GM19239 (cell line): ENCODE measurements at regions not wholly inside any gene's neighbourhood (a gene's known extent, or its start where the extent isn't known, plus 50 kb on each side); places are given as distances from the start of the nearest gene placed in this dataset.
"Not testable (repeated sequence)": the region's sequence is repeated elsewhere in the genome, so short reads cannot be mapped to it uniquely, and the experiment has no call there.

Source experiments
- DNase-seq: peaks from one replicate; pipeline ENCODE4 v3.0.0; 2011; ENCODE audit warnings: low spot score; ENCODE audit not compliant: insufficient read length
- FAIRE-seq: peaks from 2 replicates; lab custom pipeline; 2011; peaks lifted over from hg19 to GRCh38; lab: Jason Lieb, UNC

DNA sequence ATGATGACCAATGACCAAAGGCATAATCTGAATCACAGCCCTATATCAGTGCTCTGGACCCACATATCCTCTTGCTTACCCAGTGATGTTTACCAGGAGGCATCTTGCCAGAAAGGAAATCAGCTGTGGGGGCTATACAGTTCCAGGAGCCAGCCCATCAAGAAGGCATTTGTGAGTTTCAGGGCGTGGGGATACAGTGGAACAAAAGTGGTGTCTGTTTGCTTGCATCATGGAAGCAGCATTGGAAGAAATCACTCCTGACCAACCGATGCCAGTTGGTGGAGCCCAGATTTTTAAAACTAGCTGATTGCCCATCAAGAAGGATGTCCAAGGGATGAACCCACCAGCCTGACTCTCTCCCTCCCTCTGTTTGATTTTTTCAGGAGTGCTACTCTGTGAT, 106.5 kb upstream of the EGFLAM start:
- FAIRE-seq, result no peak
- no peak for DNase-seq

- no peak for FAIRE-seq
- no peak for DNase-seq
Measured at GRCh38 chr5:38149815-38150195, 108.6 kb upstream of the EGFLAM start.

DNA sequence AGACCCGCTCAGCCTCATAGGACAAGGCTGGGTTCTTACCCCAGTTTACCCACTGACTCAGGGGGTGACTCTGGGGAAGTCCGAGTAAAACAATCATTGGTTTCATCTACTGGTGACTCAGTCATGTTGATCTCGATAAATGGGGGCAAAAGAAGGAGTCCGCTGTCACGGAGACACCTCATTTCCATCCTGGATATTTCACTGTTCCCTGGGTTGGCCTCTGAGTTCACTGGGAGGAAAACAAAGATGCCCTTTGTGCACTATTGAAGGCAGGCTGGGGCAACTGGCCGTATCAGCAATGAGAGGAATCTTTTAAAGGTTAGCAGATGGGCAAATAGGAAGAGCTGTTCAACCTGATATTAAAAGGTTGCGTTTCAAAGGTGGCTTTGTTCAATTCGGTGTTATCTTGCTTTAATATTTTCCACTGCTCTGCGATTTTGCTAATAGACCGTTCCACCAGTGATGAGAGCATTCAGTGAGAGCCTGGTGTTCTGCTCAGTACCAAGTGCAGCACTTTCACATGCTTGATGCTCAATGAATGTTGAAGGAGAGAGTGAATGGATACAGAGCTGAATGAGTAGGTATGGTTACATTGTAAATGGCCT, 110.2 kb upstream of the EGFLAM start:
- DNase-seq, result no peak
- FAIRE-seq, result no peak

DNA sequence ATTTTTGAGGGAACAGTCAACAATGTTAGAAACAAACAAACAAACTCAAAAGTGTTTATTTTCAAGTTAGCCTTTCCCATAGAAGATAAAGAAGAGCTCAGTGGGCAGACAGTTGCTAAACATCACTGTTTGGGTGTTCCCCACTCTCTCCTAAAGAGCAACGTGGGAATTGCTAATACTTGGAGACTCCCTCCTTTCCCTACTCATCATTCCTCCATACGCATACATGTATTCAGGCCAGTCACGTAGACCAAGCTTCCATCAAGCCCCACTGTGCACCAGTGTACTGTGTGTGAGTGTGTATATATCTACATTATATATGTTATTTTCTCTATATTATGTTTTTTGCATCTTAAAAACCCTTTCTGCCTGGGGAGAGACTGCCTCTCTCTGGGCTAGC, 115.0 kb upstream of the EGFLAM start:
- DNase-seq (no peak), FAIRE-seq (no peak)

GRCh38 chr5:38141665-38142064, 116.7 kb upstream of the EGFLAM start:
- no peak for FAIRE-seq
- no peak for DNase-seq

DNA sequence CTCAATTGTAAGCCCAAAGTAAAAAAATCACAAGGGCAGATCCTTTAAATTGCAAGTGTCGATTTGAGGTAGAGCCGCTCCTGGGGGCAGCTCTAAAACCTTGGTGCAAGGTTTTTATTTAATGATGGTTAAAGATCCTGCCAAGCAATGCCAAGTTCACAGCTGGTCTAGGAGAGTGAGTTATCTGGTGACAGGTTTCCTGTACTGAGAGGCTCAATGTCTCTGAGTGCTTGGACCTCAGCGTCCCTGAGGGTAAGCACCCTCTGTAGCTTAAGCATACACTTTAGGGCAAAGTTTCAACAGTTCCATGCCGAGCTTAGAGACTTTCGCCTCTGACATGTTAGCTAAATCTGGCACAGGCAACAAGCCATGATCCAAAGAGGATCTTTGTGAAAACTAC, 119.8 kb upstream of the EGFLAM start:
- DNase-seq, result no peak
- no peak for FAIRE-seq

DNA sequence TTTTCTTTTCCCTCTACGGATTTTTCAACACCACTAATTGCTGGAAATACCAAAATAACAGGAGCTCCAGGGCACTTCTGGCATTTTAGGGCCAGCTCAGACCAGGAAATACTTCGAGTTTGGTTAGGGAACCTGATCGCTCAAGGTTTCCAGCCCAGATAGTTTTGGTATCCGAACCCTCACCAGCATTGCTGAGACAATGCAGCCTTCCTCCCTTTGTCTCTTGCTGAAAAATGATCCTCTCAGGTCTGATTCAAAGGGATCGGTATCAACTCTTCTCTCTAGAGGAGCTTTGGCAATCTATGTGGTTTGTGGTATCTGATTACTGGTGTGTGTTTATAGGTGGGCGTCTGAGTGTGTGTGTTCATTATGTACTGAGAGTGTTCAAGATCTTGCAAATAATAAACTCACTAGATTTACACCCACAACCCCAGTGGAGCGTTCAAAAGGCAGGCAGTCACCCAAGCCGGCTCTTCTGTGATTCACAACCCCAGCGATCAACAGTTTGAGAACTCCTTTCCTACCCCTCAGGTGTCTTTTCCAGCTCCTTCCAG, 122.8 kb upstream of the EGFLAM start:
- no peak for FAIRE-seq
- no peak for DNase-seq

GRCh38 chr5:38134810-38135209, 123.5 kb upstream of the EGFLAM start:
- FAIRE-seq (no peak), DNase-seq (no peak)

DNA sequence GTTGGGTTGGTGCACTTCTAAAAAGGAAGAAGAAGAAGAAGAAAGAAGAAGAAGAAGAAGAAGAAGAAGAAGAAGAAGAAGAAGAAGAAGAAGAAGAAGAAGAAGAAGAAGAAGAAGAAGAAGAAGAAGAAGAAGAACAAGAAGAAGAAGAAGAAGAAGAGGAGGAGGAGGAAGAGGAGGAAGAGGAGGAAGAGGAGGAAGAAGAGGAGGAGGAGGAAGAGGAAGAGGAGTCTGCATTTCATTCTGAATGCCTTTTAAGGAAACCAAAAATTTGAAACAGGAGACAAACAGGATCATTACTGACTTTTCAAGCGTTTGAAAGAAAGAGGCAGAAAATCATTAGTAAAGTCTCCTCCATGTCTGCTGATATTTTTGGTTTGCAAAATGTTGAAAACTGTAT, 124.1 kb upstream of the EGFLAM start:
- not testable (repeated sequence) for FAIRE-seq, DNase-seq

DNA sequence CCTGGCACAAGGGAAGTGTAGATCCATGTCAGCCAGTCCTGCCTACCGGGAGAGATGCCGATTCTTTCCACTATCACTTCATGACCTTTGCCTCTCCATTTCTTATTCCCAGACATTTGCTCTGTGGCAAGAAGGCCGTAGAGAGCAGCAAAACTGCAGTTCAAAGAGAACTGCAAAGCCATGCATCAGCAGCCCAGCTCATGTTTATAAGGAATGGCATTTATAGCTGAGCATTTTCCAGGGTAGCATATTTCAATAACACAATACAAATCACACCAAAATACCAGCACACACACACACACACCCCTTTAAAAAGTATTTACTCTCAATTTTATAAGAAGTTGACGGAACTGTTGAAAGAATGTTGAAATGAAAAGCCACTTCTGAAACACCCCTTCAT, 126.7 kb upstream of the EGFLAM start:
- no peak for FAIRE-seq
- no peak for DNase-seq

DNA sequence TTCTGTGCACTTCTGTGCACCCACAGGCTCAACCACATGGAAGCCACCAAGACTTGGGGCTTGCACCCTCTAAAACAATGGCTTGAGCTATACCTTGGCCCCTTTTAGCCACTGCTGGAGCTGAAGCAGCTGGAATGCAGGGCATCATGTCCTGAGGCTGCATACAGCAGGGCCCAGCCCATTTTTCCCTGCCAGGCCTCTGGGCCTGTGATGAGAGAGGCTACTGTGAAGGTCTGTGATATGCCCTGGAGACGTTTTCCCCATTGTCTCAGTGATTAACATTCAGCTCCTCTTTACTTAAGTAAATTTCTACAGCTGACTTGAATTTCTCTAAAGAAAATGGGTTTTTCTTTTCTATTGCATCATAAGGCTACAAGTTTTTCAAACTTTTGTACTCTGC, 134.0 kb upstream of the EGFLAM start:
- no peak for FAIRE-seq
- no peak for DNase-seq

GRCh38 chr5:38121420-38121819, 136.9 kb upstream of the EGFLAM start:
- no peak for DNase-seq
- FAIRE-seq, result peak; percentile 8

GRCh38 chr5:38119836-38120235, 138.5 kb upstream of the EGFLAM start:
- DNase-seq (no peak), FAIRE-seq (no peak)

DNA sequence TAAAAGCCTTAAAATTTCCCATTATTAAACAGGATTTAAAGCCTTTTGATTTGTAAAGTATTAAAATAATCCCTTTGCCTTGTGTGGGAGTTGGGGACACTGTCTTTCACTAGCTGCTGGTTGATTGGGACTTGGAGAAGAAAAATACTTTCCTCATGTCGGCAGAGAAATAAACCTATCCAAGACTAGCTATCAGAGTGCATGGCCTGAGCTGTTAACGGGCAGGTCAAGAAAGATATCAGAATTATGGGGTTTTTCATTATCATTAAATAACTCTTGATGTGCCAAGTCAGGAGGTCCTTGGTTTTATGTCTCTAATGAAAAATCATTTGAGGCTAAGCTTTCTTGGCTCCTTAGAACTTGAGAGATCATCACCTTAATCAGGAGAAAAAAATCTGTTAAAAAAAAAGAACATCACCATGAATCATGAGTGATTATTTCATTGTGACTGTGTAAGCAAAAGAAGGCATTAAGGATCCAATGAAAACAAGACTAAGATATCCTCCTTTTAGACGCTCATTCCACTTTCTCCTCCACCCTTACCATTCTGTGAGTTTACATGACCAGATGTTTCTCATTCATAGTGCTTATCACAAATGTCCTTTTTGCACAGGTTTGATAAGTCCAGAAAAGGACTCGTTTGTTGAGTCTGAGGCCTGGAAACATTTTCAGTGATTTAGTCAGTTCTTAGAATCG, 140.4 kb upstream of the EGFLAM start:
- DNase-seq (no peak), FAIRE-seq (no peak)

GRCh38 chr5:38115318-38115827, 143.0 kb upstream of the EGFLAM start:
- DNase-seq (no peak), FAIRE-seq (no peak)

DNA sequence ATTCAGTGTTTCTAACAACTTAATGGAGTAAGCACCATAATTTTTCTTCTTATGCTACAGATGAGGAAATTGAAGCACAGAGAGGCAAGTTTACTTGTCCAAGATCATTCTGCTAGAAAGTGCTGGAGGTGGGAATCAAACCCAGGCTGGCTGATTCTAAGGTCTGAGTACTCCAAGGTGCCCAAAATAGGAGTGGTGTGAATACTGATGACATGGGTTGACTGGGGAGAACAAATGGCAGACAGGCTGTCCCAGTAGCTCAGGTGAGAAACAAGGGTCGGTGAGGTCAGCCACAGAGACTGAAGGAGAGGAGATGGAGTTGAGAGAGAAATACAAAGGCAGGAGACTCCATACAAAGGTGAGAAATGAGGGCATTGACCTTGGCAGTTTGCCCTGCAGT, 144.5 kb upstream of the EGFLAM start:
- no peak for DNase-seq
- FAIRE-seq, result no peak

DNA sequence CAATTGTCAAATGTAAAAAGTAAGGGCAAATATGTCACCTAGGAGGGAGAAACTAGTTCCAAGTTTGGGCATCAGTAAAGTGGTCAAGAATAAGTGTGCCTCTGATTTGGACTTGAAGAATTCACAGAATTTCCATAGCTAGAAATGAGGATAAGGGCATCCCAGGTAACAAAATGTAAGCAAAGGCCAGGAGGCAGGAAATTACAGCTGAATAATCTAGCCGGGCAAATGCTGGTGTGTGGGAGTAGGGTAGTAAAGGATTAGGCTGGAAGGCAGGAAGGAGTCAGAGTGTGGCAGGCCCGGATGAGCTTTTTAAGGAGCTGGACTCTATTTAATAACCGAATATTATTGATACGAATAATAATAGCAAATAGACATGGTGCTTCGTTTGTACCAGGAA, 144.9 kb upstream of the EGFLAM start:
- no peak for DNase-seq
- FAIRE-seq, result no peak

DNA sequence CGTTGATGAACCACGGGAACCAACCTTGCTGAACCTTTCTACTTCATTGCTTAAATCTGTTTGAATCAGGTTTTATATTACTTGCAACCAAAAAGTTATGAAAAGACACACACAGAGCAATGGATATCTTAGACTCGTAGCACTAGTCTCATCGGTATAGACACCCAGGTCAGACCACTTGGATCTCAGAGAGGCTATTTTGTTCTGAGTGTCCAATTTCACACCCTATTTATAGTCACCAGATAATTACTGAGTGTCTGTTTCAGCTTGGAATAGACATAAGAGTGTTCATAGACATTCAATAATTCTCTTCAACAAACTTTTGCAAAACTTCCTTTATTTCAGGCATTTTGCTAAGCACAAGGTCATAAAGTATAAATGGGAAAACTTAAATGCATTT, 145.4 kb upstream of the EGFLAM start:
- DNase-seq (no peak), FAIRE-seq (no peak)

DNA sequence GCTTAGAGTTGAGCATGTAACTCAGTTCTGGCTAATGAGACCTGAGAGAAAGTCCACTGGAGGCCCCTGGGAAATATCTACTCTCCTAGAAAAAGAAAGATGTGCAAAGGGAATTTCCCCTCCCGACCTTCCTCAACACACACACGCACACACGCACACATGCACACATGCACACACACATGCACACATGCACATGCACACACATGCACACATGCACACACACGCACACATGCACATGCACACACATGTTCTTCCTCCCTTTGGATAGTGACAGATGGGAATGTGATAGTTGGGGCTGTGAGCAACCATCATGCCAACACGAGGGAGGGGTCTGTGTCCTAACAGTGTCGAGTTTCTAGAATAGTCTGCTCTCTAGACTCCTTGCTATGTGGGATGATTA, 148.2 kb upstream of the EGFLAM start:
- FAIRE-seq (no peak), DNase-seq (no peak)

- no peak for FAIRE-seq
- no peak for DNase-seq
Measured at GRCh38 chr5:38107096-38107495, 151.3 kb upstream of the EGFLAM start.

GRCh38 chr5:38105801-38106200, 152.6 kb upstream of the EGFLAM start:
- no peak for DNase-seq
- no peak for FAIRE-seq

- FAIRE-seq, result no peak
Measured at GRCh38 chr5:38105231-38105570, 153.2 kb upstream of the EGFLAM start.

More at GRCh38 chr5:38105231-38105570, 153.2 kb upstream of the EGFLAM start:
- no peak for DNase-seq
